Esophagus mucosa (tissue), 1 donor: ENCODE measurements at regions not wholly inside any gene's neighbourhood (a gene's known extent, or its start where the extent isn't known, plus 50 kb on each side); places are given as distances from the start of the nearest gene placed in this dataset.
"Not testable (repeated sequence)": the region's sequence is repeated elsewhere in the genome, so short reads cannot be mapped to it uniquely, and the experiment has no call there.

Experiments
- ATAC-seq: fragments of 200-7000 bp; cut with Tn5 transposase; one replicate; pipeline ENCODE4 v1.9.1; 2020
- donor health status: DM: yes; HTN: yes; CAD: no.

- ATAC-seq = no peak
Measured at GRCh38 chr12:131589221-131589897, 121.5 kb upstream of the SFSWAP start.

- ATAC-seq = no peak
Measured at GRCh38 chr12:131589966-131590365, 120.9 kb upstream of the SFSWAP start.

GRCh38 chr12:131591136-131591535, 119.8 kb upstream of the SFSWAP start:
- ATAC-seq = no peak

- ATAC-seq = no peak
Measured at GRCh38 chr12:131591714-131592709, 118.9 kb upstream of the SFSWAP start.

- ATAC-seq = no peak
Measured at GRCh38 chr12:131592972-131593371, 117.9 kb upstream of the SFSWAP start.

- ATAC-seq = no peak
Measured at GRCh38 chr12:131593406-131593805, 117.5 kb upstream of the SFSWAP start.

- no peak for ATAC-seq
Measured at GRCh38 chr12:131596115-131596514, 114.8 kb upstream of the SFSWAP start.

GRCh38 chr12:131597333-131597732, 113.6 kb upstream of the SFSWAP start:
- ATAC-seq = no peak

GRCh38 chr12:131598717-131599116, 112.2 kb upstream of the SFSWAP start:
- ATAC-seq = no peak

GRCh38 chr12:131599190-131600159, 111.4 kb upstream of the SFSWAP start:
- ATAC-seq = peak; percentile 41

- no peak for ATAC-seq
Measured at GRCh38 chr12:131600160-131600532, 110.7 kb upstream of the SFSWAP start.

- not testable (repeated sequence) for ATAC-seq
Measured at GRCh38 chr12:131601499-131601898, 109.4 kb upstream of the SFSWAP start.

GRCh38 chr12:131603106-131603938, 107.6 kb upstream of the SFSWAP start:
- peak; percentile 42 for ATAC-seq

- no peak for ATAC-seq
Measured at GRCh38 chr12:131603939-131604795, 106.7 kb upstream of the SFSWAP start.

GRCh38 chr12:131604859-131605258, 106.0 kb upstream of the SFSWAP start:
- ATAC-seq = no peak

GRCh38 chr12:131605304-131605829, 105.5 kb upstream of the SFSWAP start:
- no peak for ATAC-seq

GRCh38 chr12:131606218-131606901, 104.5 kb upstream of the SFSWAP start:
- ATAC-seq = no peak

- no peak for ATAC-seq
Measured at GRCh38 chr12:131607658-131608447, 103.0 kb upstream of the SFSWAP start.
